GM08714 (cell line): ENCODE measurements at regions not wholly inside any gene's neighbourhood (a gene's known extent, or its start where the extent isn't known, plus 50 kb on each side); places are given as distances from the start of the nearest gene placed in this dataset.

Experiments used
- H3K4me3 ChIP-seq: fragments of 200-500 bp; sonication (Bioruptor generic); 2 replicates; pipeline ENCODE4 v1.5.1; 2014; ENCODE audit warnings: mild to moderate bottlenecking, low read length, inconsistent platforms
- ZNF274 ChIP-seq: IDR thresholded peaks from 2 replicates; pipeline ENCODE4 v1.6.1; 2012; ENCODE audit warnings: mild to moderate bottlenecking, low read depth, low read length

DNA sequence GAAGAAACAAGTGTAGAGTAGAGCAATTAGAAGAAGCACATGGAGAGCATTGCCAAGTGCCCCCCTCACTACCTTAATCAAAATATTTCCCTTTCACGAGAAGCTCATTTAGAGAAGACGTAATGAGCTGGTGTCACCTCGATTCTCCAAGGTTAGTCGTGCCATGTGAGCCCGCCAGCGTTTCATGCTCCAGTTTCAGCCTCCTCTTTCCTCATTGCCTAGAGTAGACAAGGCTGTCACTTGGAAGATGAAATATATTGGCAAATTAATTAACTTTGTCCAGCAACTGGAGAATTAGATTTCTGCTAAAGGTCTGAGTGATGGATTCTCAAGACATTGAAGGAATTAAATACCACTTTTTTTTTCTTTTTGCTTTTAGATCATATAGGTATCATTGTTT is 399.6 kb downstream of the TUSC7 start:
- TF ChIP-seq ZNF274: no peak

DNA sequence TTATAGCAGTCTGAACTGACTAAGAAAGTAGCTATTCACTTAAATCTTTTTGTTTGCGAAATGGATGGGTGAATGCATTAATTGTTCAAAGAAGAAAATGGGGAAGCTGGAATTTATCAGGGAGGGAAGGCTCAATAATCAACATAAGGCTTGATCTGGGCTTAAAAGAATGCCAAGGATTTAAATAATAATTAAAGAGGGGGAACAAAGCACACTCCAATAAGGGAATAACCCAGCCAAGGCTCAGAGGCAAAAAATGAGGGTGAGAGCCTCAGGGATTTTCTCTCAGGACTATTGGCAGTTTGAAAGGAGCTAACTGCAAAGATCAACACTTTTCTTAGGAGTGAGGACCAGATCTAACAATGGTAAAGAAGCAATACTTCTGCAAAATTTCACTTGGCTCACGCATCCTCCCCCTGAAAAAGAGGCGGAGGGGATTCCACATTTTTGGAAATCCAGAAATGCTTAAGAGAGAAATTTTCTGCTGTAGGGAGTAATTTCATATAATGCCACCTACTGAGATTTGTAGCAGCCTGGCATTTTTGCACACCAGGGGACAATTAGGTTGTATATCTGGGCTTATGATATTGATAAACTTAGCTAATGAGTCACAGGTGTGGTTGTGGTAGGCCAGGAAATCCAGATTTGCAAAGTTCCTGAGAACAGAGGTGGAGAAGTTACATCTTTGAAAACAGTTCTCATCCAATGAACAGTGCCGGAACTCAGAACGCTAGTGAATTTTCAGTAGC is 405.1 kb downstream of the TUSC7 start:
- H3K4me3 ChIP-seq: no peak overlapping the region
- TF ChIP-seq ZNF274: no peak

More for the DNA sequence above, 399.6 kb downstream of the TUSC7 start:
- no peak overlapping the region for H3K4me3 ChIP-seq

- TF ChIP-seq ZNF274: no peak
- no peak overlapping the region for H3K4me3 ChIP-seq
Measured at GRCh38 chr3:117117188-117117936, 407.8 kb downstream of the TUSC7 start.

DNA sequence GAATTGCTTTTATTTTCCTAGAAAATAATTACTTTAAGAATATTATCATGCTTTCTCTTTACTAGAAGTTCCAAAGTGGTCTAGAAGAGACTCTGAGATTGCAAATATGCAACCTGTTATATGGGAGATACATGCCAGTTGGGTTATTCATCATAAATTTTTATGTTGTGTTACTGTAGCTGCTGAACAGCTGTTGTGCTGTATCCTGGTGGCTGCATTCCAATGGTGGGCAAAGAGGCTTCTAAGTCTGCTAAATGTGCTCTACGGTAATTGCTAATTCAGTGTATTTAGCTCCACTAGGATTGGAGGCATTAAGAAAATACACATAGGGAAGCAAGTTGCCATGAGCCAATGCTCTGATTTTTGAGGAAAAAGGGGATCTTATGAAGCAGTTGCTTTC is 409.0 kb downstream of the TUSC7 start:
- no peak for TF ChIP-seq ZNF274
- no peak overlapping the region for H3K4me3 ChIP-seq

- H3K4me3 ChIP-seq: no peak overlapping the region
- TF ChIP-seq ZNF274: no peak
Measured at GRCh38 chr3:117120014-117120413, 410.4 kb downstream of the TUSC7 start.

DNA sequence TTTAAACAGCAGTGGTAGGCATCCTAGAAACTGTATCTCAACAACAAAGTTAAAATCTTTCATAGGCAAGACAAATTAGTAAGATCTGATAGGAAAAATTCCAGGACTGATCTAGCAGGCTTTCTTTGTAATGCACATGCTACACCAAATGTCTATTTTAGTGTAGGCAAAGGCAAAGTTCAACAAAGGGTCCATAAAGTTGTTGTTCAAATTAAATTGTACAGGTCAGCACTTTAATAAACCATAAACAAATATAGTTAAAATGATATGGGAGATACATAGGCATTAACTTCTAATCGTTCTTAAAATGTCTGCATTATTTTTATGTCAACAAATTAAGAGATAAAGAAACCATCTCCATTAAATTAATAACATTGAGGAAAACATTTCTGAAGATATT is 413.0 kb downstream of the TUSC7 start:
- TF ChIP-seq ZNF274: no peak
- H3K4me3 ChIP-seq: no peak overlapping the region

DNA sequence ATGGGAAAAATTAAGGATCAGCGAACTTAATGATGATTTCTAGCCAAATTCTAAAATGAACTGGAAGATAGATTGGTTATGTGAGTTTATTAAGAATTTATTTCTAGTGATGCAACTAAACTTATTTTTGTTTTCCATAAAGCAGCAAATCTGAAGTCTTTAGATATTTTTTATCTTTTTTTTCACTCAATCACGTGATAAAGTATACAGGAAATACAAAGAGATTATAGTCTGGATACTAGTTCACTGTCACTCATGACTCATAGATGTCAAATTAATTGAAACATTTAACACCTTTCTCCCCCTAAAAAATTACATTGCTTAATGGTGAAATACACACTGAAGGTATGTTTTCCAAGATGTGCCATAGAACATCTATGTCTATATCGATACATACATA is 416.9 kb downstream of the TUSC7 start:
- no peak for TF ChIP-seq ZNF274

GRCh38 chr3:117126946-117127546 is 417.5 kb downstream of the TUSC7 start:
- H3K4me3 ChIP-seq: no peak overlapping the region
- TF ChIP-seq ZNF274: no peak

More for the DNA sequence above, 416.9 kb downstream of the TUSC7 start:
- H3K4me3 ChIP-seq: no peak overlapping the region

DNA sequence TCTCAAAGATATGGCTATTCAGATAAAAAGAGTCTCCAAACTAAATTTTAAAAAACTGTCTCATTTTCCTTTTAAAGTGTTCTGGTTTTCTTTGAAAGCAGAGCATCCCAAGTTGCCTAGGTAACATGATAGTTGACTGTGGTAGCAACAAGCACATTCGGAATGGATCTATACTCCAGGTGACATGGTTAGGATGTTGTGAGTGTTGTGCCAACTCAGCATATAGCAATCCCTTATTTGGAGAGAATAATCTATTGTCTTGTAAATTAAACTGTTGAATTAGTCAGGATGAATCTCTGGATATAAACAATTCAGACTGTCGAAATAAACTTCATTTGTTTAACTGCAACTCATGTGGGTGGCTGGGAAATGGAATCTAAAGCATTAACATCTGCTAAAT is 418.6 kb downstream of the TUSC7 start:
- no peak for TF ChIP-seq ZNF274
- H3K4me3 ChIP-seq: no peak overlapping the region

DNA sequence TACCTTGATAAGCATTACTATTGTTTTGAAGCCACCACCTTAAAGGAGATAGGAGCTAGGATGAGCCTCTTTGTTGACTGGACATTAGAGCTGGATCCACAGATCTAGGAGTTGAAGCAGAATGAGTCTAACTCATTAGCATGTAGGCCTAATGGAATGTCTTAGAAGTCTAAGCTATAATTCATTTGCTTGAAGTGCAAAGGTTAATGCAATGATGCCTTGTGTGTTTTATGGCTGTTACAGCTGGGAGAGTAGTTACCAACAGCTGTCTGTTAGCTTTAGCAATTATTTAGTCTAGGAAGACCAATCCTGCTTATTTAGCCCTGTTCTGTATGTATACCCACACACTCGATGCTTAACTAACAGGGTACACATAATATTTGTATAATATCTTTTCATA is 419.3 kb downstream of the TUSC7 start:
- TF ChIP-seq ZNF274: no peak
- H3K4me3 ChIP-seq: no peak overlapping the region

DNA sequence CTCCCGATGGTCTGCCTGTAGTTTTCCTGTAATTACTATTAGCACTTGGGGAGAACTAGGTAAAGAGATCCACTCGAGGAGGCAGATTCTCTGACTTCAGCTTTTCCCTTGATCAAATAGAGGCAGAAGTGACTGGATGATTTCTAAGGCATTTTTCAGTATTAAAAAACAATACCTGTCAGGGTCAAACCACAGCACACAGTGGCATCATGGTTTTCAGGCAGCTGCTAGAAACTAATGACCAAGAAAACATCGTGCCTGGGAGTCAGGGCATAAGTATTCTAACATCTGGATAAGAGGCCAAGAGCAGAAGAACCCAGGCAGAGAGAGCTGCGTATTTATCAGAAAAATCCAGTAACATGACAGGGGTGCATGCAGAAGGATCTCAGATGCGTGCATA is 419.9 kb downstream of the TUSC7 start:
- no peak for TF ChIP-seq ZNF274
- no peak overlapping the region for H3K4me3 ChIP-seq

DNA sequence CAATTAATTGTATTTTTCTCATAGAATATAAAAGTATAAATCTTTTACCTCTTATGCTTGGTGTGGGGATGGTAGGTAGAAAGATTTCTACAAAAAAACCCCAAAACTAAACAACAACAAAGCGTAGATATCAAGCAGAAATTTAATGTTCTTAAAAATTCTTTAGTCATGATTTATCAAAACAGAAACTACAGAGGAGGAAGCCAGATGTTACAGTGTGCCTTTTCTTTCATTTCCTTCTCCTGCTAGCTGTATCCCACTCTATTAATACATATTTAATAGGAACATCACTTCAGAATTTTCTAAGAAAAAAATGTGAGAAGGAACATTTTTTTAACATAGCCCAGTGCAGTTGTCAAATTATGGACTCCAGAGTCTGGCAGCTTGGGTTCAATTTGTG is 420.6 kb downstream of the TUSC7 start:
- H3K4me3 ChIP-seq: no peak overlapping the region
- no peak for TF ChIP-seq ZNF274

DNA sequence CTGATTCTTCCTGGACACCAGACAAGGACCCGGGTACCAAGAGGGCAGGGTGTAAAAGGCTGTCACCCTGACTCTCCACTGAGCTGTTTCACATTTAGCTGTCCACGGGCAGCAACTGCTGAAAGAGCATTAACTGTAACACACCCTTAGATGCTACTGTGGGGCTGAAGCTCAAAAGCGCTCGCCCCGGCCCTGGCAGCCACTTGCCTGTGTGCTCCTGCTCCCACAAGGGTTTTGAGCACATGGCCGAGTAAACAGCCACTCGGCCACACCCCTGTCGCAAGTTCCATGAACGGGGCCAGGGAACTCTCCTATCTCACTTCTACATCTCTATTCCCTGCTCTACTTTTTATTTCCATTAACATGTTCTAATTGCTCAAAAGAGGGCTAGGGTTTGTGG is 421.7 kb downstream of the TUSC7 start:
- no peak overlapping the region for H3K4me3 ChIP-seq
- TF ChIP-seq ZNF274: no peak

DNA sequence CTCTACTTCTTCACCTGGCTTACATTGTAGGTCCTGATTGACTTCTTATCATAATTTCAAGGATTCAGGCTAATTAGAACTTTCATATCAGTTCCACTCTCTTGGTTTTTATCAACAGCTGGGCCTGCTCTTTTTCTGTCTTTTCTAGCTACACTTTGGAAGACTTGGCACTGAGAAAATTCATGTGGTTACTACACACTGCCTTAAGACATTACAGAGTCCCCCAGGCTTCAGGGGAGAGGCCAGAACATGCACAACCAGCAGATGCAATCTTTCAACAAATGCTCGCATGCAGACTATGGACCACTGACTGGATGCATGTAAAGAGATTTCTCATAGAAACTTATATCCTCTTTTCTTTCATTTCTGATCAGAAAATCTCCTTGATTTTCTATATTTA is 423.5 kb downstream of the TUSC7 start:
- no peak for TF ChIP-seq ZNF274
- H3K4me3 ChIP-seq: no peak overlapping the region

GRCh38 chr3:117135207-117135606 is 425.6 kb downstream of the TUSC7 start:
- TF ChIP-seq ZNF274: no peak
- no peak overlapping the region for H3K4me3 ChIP-seq
